ENCODE measurements at regions not wholly inside any gene's neighbourhood (a gene's known extent, or its start where the extent isn't known, plus 50 kb on each side); places are given as distances from the start of the nearest gene placed in this dataset.

DNA sequence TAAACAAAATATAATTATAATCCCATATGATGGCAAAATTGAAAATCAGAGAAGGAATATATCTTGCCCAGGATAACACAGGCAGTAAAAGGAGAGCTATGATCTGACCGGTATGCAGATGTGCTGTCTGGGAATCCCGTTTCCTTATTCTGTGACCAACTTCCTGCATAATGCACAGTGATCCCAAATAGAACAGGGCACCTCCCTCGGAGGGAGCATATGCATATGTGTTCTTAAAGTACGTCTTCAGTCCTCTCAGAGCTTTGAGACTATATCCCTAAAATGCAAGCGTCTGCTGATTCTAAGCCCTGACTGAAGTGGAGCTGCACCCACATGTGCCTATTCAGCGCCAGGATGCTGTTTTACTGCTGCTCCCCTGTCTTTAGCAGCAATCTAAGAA lies 366.1 kb upstream of the PTBP2 start:
- no peak overlapping the region for H3K4me3 ChIP-seq
- no peaks in the 10 kb centered on the region for H3K9me3 ChIP-seq
- intact Hi-C loops (cut with DNase I, micrococcal nuclease), result no loop called here
- no peak for DNase-seq
- no peaks in the 10 kb centered on the region for H3K4me1 ChIP-seq (ENCODE audit: low read depth)
- no peaks in the 10 kb centered on the region for H3K36me3 ChIP-seq (ENCODE audit: low read depth)
- TF ChIP-seq, protein P1, sequence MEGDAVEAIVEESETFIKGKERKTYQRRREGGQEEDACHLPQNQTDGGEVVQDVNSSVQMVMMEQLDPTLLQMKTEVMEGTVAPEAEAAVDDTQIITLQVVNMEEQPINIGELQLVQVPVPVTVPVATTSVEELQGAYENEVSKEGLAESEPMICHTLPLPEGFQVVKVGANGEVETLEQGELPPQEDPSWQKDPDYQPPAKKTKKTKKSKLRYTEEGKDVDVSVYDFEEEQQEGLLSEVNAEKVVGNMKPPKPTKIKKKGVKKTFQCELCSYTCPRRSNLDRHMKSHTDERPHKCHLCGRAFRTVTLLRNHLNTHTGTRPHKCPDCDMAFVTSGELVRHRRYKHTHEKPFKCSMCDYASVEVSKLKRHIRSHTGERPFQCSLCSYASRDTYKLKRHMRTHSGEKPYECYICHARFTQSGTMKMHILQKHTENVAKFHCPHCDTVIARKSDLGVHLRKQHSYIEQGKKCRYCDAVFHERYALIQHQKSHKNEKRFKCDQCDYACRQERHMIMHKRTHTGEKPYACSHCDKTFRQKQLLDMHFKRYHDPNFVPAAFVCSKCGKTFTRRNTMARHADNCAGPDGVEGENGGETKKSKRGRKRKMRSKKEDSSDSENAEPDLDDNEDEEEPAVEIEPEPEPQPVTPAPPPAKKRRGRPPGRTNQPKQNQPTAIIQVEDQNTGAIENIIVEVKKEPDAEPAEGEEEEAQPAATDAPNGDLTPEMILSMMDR (IDR thresholded peaks at IDR 0.05), result no peak
- no peak for ATAC-seq

DNA sequence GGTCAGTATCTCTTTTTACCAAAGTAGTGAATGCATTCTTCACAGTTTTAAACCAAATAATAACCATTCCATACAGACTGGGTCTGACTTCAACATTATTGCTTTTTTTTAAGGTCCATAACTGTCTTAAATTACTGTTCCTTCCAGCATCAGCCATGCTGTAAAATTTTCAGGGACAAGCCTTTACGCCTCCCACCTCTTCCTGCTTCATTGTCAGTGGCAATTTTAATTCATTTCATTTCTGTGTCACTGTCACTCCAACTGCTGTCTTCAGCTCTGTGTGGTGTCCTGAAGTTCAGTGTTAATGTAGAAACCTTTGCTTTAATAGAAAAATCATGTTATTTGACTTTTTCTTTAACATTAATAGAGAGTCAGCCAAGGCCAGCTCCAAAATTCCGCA lies 365.6 kb upstream of the PTBP2 start:
- H3K9me3 ChIP-seq, result no peaks in the 10 kb centered on the region
- TF ChIP-seq, protein P1 (IDR thresholded peaks at IDR 0.05), result no peak
- no peak for DNase-seq
- H3K36me3 ChIP-seq (ENCODE audit: low read depth), result no peaks in the 10 kb centered on the region
- intact Hi-C loops (cut with DNase I, micrococcal nuclease), result no loop called here
- H3K4me3 ChIP-seq, result no peak overlapping the region
- no peak for ATAC-seq
- H3K4me1 ChIP-seq (ENCODE audit: low read depth), result no peaks in the 10 kb centered on the region

GRCh38 chr1:96357141-96357765 lies 364.3 kb upstream of the PTBP2 start:
- Histone ChIP-seq H3K4me1 (ENCODE audit: low read depth) (no peaks in the 10 kb centered on the region), H3K4me3 (no peak overlapping the region), H3K9me3 (no peaks in the 10 kb centered on the region), H3K36me3 (ENCODE audit: low read depth) (no peaks in the 10 kb centered on the region)
- TF ChIP-seq, protein P1 (IDR thresholded peaks at IDR 0.05), result no peak
- DNase-seq (no peak), ATAC-seq (no peak)
- intact Hi-C loops (cut with DNase I, micrococcal nuclease), result no loop called here

- Histone ChIP-seq H3K9me3 (no peaks in the 10 kb centered on the region), H3K4me1 (ENCODE audit: low read depth) (no peaks in the 10 kb centered on the region), H3K36me3 (ENCODE audit: low read depth) (no peaks in the 10 kb centered on the region), H3K4me3 (no peak overlapping the region)
- no peak for DNase-seq
- ATAC-seq, result no peak
- intact Hi-C loops (cut with DNase I, micrococcal nuclease), result no loop called here
- TF ChIP-seq, protein P1 (IDR thresholded peaks at IDR 0.05), result no peak
These were observed 363.5 kb upstream of the PTBP2 start for GRCh38 chr1:96358057-96358456.

GRCh38 chr1:96360036-96360795 lies 361.4 kb upstream of the PTBP2 start:
- Histone ChIP-seq H3K9me3 (no peaks in the 10 kb centered on the region), H3K4me1 (ENCODE audit: low read depth) (no peaks in the 10 kb centered on the region), H3K4me3 (no peak overlapping the region), H3K36me3 (ENCODE audit: low read depth) (no peaks in the 10 kb centered on the region)
- intact Hi-C loops (cut with DNase I, micrococcal nuclease), result no loop called here
- no peak for DNase-seq
- ATAC-seq, result no peak
- TF ChIP-seq, protein P1 (IDR thresholded peaks at IDR 0.05), result no peak

Measured in mucosa of descending colon (tissue), 3 donors.